ENCODE measurements at regions not wholly inside any gene's neighbourhood (a gene's known extent, or its start where the extent isn't known, plus 50 kb on each side); places are given as distances from the start of the nearest gene placed in this dataset.

- no peak overlapping the region for H4K8ac ChIP-seq (replicated peaks; ENCODE audit: insufficient read length, low read depth, low read length)
- no peaks in the 10 kb centered on the region for H3K79me1 ChIP-seq (ENCODE audit: insufficient read depth, low read depth, low read length, poor library complexity, severe bottlenecking)
- Mint-ChIP-seq H3K27ac (peak overlapping the region in 1 of 3 experiments; percentile 14; a peak in 1 of 7 replicates), H3K27me3 (ENCODE audit: low read depth) (no peaks in the 10 kb centered on the region), H3K9me3 (peaks cover 5 to 8% of the 10 kb centered on the region in 2 experiments; a peak in 4 of 5 replicates), H3K36me3 (ENCODE audit: insufficient read depth in 1 of 3, low read depth in 3 of 3) (peaks cover 0 to 4% (median under 1%) of the 10 kb centered on the region in 3 experiments; a peak in 2 of 7 replicates), H3K4me3 (no peak overlapping the region), H3K4me1 (peaks cover 10 to 13% of the 10 kb centered on the region in 2 experiments)
- no peak overlapping the region for H3K27ac ChIP-seq (ENCODE audit: insufficient read length, low read depth, low read length)
- H3K56ac ChIP-seq (ENCODE audit: insufficient read length, low read depth, low read length), result no peak overlapping the region
- H3K4me2 ChIP-seq (ENCODE audit: insufficient read depth, insufficient read length, low read length), result no peak overlapping the region
- no peak overlapping the region for H3T11ph ChIP-seq (ENCODE audit: low read length)
- H2AK5ac ChIP-seq (ENCODE audit: insufficient read length, low read length), result no peak overlapping the region
- WGBS (ENCODE audit: extremely low coverage, insufficient read length, low lambda C conversion rate), result no CpG with 5 or more reads among the region's 3 CpGs
- H3K23me2 ChIP-seq (ENCODE audit: insufficient read length, low read depth, low read length, poor library complexity, severe bottlenecking), result no peaks in the 10 kb centered on the region
- no peak overlapping the region for H4K5ac ChIP-seq (ENCODE audit: insufficient read length, low read depth, low read length)
- H2BK5ac ChIP-seq (ENCODE audit: insufficient read length, low read length), result no peak overlapping the region
- no peaks in the 10 kb centered on the region for H3K79me2 ChIP-seq (ENCODE audit: insufficient read depth, low read length)
- no peak overlapping the region for H3K14ac ChIP-seq (ENCODE audit: insufficient read depth, low read length)
- H3K4ac ChIP-seq (ENCODE audit: low read depth, low read length), result no peak overlapping the region
- no peaks in the 10 kb centered on the region for H3K27me3 ChIP-seq (ENCODE audit: insufficient read depth, low read length)
- TF ChIP-seq, protein P1, sequence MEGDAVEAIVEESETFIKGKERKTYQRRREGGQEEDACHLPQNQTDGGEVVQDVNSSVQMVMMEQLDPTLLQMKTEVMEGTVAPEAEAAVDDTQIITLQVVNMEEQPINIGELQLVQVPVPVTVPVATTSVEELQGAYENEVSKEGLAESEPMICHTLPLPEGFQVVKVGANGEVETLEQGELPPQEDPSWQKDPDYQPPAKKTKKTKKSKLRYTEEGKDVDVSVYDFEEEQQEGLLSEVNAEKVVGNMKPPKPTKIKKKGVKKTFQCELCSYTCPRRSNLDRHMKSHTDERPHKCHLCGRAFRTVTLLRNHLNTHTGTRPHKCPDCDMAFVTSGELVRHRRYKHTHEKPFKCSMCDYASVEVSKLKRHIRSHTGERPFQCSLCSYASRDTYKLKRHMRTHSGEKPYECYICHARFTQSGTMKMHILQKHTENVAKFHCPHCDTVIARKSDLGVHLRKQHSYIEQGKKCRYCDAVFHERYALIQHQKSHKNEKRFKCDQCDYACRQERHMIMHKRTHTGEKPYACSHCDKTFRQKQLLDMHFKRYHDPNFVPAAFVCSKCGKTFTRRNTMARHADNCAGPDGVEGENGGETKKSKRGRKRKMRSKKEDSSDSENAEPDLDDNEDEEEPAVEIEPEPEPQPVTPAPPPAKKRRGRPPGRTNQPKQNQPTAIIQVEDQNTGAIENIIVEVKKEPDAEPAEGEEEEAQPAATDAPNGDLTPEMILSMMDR (conservative IDR thresholded peaks at IDR 0.05), result no peak
- no peak overlapping the region for H2BK120ac ChIP-seq (ENCODE audit: low read depth, low read length, poor library complexity, severe bottlenecking)
- no peak for DNase-seq
- H4K20me1 ChIP-seq (ENCODE audit: control insufficient read depth, insufficient read depth, insufficient read length), result no peaks in the 10 kb centered on the region
- H2BK12ac ChIP-seq (ENCODE audit: insufficient read length, low read depth, low read length), result no peak overlapping the region
- peaks cover 2% of the 10 kb centered on the region for H3K9me3 ChIP-seq (ENCODE audit: control insufficient read depth, low read depth, low read length)
- no peak overlapping the region for H2AFZ ChIP-seq (ENCODE audit: low read length)
- H2BK20ac ChIP-seq (ENCODE audit: low read depth, low read length, poor library complexity, severe bottlenecking), result no peak overlapping the region
- no peak overlapping the region for H3K18ac ChIP-seq (ENCODE audit: insufficient read length, low read depth, low read length)
- no peak overlapping the region for H4K91ac ChIP-seq (ENCODE audit: insufficient read length, low read depth, low read length)
- peaks cover 4% of the 10 kb centered on the region; the same call in 1 of the 2 replicates for H3K4me1 ChIP-seq (ENCODE audit: insufficient read depth, low read length)
- no peak overlapping the region for H2BK15ac ChIP-seq (ENCODE audit: low read depth, low read length)
- no peak overlapping the region for H3K9ac ChIP-seq (ENCODE audit: extremely low read depth, insufficient read length, low read length)
- no peak overlapping the region for H3K23ac ChIP-seq (ENCODE audit: insufficient read length, low read depth, low read length)
Measured at GRCh38 chr14:32258336-32258993, 55.4 kb upstream of the RNU6-8 start.
